ENCODE measurements at regions not wholly inside any gene's neighbourhood (a gene's known extent, or its start where the extent isn't known, plus 50 kb on each side); places are given as distances from the start of the nearest gene placed in this dataset.

DNA sequence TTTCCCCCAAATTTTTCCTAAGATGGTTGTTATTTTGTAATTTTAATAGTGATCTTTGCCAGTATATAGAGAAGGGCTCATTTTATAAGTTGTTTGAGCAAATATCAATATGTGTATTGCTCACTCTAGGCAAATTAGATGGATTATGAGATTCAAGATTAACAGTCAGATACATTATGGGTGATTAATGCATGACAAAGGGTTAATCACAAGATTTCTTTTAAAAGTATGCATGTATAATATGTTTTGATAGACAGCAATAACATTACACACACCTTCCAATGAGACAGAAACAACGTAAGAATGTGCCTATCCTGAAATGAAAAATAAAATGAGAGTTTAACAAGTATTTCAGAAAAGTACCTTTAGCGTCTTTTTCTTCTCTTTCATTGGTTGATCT lies 547.6 kb upstream of the AGTR1 start:
- TF ChIP-seq POLR2A (IDR thresholded peaks at IDR 0.05; ENCODE audit: low read depth, low read length): no peak
- no peak for TF ChIP-seq POLR2AphosphoS5 (IDR thresholded peaks at IDR 0.05; ENCODE audit: low read depth, low read length)

All from GM12891 (cell line).